PFSK-1 (cell line): ENCODE measurements at regions not wholly inside any gene's neighbourhood (a gene's known extent, or its start where the extent isn't known, plus 50 kb on each side); places are given as distances from the start of the nearest gene placed in this dataset.

Experiments
- POLR2AphosphoS5 ChIP-seq: IDR thresholded peaks from 2 replicates; pipeline ENCODE4 v1.6.1; 2012; ENCODE audit warnings: low read depth, mild to moderate bottlenecking, control low read depth, low read length, moderate library complexity
- TF ChIP-seq, protein P1 (sequence below), 2 experiments: IDR thresholded peaks; 2 replicates each; pipeline versions ENCODE4 v1.6.1 to v1.8.0; 2011 to 2012; ENCODE audit warnings: low read depth in 2 of 2, low read length in 2 of 2, control low read depth in 1 of 2, inconsistent platforms in 1 of 2, mild to moderate bottlenecking in 1 of 2, moderate library complexity in 1 of 2; ENCODE audit not compliant: insufficient read depth in 1 of 2

DNA sequence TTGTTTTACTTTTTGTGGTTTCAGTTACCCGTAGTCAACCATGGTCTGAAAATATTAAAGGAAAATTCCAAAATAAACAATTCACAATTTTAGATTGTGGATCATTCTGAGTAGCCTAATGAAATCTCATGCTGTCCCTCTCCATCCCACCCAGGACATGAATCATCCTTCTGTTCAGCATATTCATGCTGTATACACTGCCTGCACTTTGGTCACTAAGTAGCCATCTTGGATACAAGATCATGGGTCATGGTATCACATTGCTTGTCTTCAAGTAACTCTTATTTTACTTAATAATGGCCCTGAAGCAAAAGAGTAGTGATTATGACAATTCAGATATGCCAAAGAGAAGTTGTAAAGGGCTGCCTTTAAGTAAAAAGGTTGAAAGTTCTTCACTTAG, 536.5 kb upstream of the ACO1 start:
- TF ChIP-seq POLR2AphosphoS5: no peak
- TF ChIP-seq, protein P1, sequence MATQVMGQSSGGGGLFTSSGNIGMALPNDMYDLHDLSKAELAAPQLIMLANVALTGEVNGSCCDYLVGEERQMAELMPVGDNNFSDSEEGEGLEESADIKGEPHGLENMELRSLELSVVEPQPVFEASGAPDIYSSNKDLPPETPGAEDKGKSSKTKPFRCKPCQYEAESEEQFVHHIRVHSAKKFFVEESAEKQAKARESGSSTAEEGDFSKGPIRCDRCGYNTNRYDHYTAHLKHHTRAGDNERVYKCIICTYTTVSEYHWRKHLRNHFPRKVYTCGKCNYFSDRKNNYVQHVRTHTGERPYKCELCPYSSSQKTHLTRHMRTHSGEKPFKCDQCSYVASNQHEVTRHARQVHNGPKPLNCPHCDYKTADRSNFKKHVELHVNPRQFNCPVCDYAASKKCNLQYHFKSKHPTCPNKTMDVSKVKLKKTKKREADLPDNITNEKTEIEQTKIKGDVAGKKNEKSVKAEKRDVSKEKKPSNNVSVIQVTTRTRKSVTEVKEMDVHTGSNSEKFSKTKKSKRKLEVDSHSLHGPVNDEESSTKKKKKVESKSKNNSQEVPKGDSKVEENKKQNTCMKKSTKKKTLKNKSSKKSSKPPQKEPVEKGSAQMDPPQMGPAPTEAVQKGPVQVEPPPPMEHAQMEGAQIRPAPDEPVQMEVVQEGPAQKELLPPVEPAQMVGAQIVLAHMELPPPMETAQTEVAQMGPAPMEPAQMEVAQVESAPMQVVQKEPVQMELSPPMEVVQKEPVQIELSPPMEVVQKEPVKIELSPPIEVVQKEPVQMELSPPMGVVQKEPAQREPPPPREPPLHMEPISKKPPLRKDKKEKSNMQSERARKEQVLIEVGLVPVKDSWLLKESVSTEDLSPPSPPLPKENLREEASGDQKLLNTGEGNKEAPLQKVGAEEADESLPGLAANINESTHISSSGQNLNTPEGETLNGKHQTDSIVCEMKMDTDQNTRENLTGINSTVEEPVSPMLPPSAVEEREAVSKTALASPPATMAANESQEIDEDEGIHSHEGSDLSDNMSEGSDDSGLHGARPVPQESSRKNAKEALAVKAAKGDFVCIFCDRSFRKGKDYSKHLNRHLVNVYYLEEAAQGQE (IDR thresholded peaks at IDR 0.05; ENCODE audit: insufficient read depth in 1 of 2, low read depth in 2 of 2, low read length in 2 of 2): no peak
